ENCODE measurements at regions not wholly inside any gene's neighbourhood (a gene's known extent, or its start where the extent isn't known, plus 50 kb on each side); places are given as distances from the start of the nearest gene placed in this dataset.

- H2BK20ac ChIP-seq (ENCODE audit: low read depth, low read length) = no peak overlapping the region
- dilution Hi-C loops (cut with HindIII; ENCODE audit: low sequenced_read_pairs, unreplicated experiment) (no loop called here), intact Hi-C loops (cut with micrococcal nuclease) (no loop called here), in situ Hi-C loops (cut with MboI; ENCODE audit: low sequenced_read_pairs) (no loop called here)
- peaks cover 3% of the 10 kb centered on the region; the same call in 1 of the 2 replicates for H3K9me3 ChIP-seq (ENCODE audit: control insufficient read depth, insufficient read depth, low read length)
- no peak overlapping the region for H3K23ac ChIP-seq (ENCODE audit: low read depth, low read length)
- CTCF ChIA-PET = no interaction called here
- H3K36me3 ChIP-seq (ENCODE audit: control insufficient read depth, insufficient read depth, low read length) = no peaks in the 10 kb centered on the region
- H3K9ac ChIP-seq (ENCODE audit: low read depth, low read length) = no peak overlapping the region
- POLR2A ChIA-PET (ENCODE audit: unreplicated experiment) = no interaction called here
- H3K4me3 ChIP-seq (ENCODE audit: insufficient read depth, low read depth, low read length) = no peak overlapping the region
- no peak overlapping the region for H3K27ac ChIP-seq (ENCODE audit: insufficient read depth, low read length)
- no peak overlapping the region for H4K91ac ChIP-seq (ENCODE audit: insufficient read depth, low read depth, low read length)
- H4K5ac ChIP-seq (ENCODE audit: low read depth, low read length) = no peak overlapping the region
- H3K18ac ChIP-seq (ENCODE audit: low read depth, low read length) = no peak overlapping the region
- H2BK15ac ChIP-seq (ENCODE audit: low read depth, low read length) = no peak overlapping the region
- no peaks in the 10 kb centered on the region for H3K4me1 ChIP-seq (ENCODE audit: control insufficient read depth, insufficient read depth, low read length)
- no peak for DNase-seq
- no CpG with 5 or more reads among the region's 1 CpG for WGBS, 2 experiments (ENCODE audit: extremely low coverage in 2 of 2, insufficient read length in 1 of 2)
- BruUV-seq (replicated peaks) = no TSS peak
- no peak overlapping the region for H4K8ac ChIP-seq (ENCODE audit: low read depth in 2 of 2, low read length in 2 of 2)
- H3K27me3 ChIP-seq (ENCODE audit: control insufficient read depth, insufficient read depth, low read length) = no peaks in the 10 kb centered on the region; the same call in 1 of the 2 replicates
- no peaks in the 10 kb centered on the region for H3K79me1 ChIP-seq (ENCODE audit: low read depth in 1 of 2, low read length in 2 of 2)
- no peak overlapping the region for H2AK5ac ChIP-seq (ENCODE audit: low read depth, low read length)
- no peak overlapping the region for H3K4me2 ChIP-seq (ENCODE audit: low read depth, low read length)
- H3K4ac ChIP-seq (ENCODE audit: low read depth, low read length) = no peak overlapping the region
- no peak overlapping the region for H2BK120ac ChIP-seq (ENCODE audit: low read depth, low read length)
- H3K14ac ChIP-seq (replicated peaks; ENCODE audit: low read depth, low read length) = no peak overlapping the region
- H2BK5ac ChIP-seq (ENCODE audit: low read depth, low read length, poor library complexity, severe bottlenecking) = no peak overlapping the region
- H2AK9ac ChIP-seq (replicated peaks; ENCODE audit: low read depth, low read length, poor library complexity) = no peak overlapping the region
- H4K20me1 ChIP-seq (ENCODE audit: insufficient read depth, low read length) = no peaks in the 10 kb centered on the region
- no peak overlapping the region for H2AFZ ChIP-seq (replicated peaks; ENCODE audit: low read length, poor library complexity)
- H3K9me1 ChIP-seq (ENCODE audit: insufficient read depth, low read length) = no peaks in the 10 kb centered on the region
- TF ChIP-seq USF2 (IDR thresholded peaks at IDR 0.05; ENCODE audit: low read depth, low read length) (no peak), POLR2A (IDR thresholded peaks at IDR 0.05; ENCODE audit: low read depth, low read length) (no peak), RAD21 (IDR thresholded peaks at IDR 0.05; ENCODE audit: low read length) (no peak), CHD1 (IDR thresholded peaks at IDR 0.05; ENCODE audit: low read depth, low read length) (no peak), MAZ (IDR thresholded peaks at IDR 0.05; ENCODE audit: borderline replicate concordance, low read depth, low read length) (no peak), FOS (IDR thresholded peaks at IDR 0.05; ENCODE audit: low read depth, low read length) (no peak), CTCF (conservative IDR thresholded peaks at IDR 0.05; ENCODE audit: low read depth, low read length) (no peak), BHLHE40 (IDR thresholded peaks at IDR 0.05; ENCODE audit: low read depth, low read length) (no peak), CEBPB (IDR thresholded peaks at IDR 0.05; ENCODE audit: low read depth, low read length) (no peak), MAFK (IDR thresholded peaks at IDR 0.05; ENCODE audit: low read depth, low read length) (no peak), SMC3 (IDR thresholded peaks at IDR 0.05; ENCODE audit: low read depth, low read length) (no peak), RFX5 (IDR thresholded peaks at IDR 0.05; ENCODE audit: low read depth, low read length) (no peak), ELK1 (IDR thresholded peaks at IDR 0.05; ENCODE audit: borderline replicate concordance, low read depth, low read length) (no peak), RCOR1 (IDR thresholded peaks at IDR 0.05; ENCODE audit: insufficient replicate concordance, low read length) (no peak), MXI1 (IDR thresholded peaks at IDR 0.05; ENCODE audit: borderline replicate concordance, low read depth, low read length) (no peak), NFE2L2 (IDR thresholded peaks at IDR 0.05; ENCODE audit: low read depth, low read length) (no peak)
- ATAC-seq (ENCODE audit: low read depth) = no peak
- H3K56ac ChIP-seq (ENCODE audit: extremely low read depth, insufficient read depth, low read length) = no peak overlapping the region
Measured at GRCh38 chrX:112520124-112520523, 159.6 kb downstream of the LHFPL1 start.
